PC-9 (cell line): ENCODE measurements at regions not wholly inside any gene's neighbourhood (a gene's known extent, or its start where the extent isn't known, plus 50 kb on each side); places are given as distances from the start of the nearest gene placed in this dataset.

Experiments used
- BruUV-seq: library from RNA; stranded (reverse); fragments of 400-500 nt; replicated peaks from 2 replicates; lab custom pipeline; 2021; lab: Mats Ljungman, UMichigan
- CTCF ChIA-PET: fragments of 300-600 bp; sonication (Branson Sonifier 250); formaldehyde crosslinking; loops from one replicate; lab custom pipeline; 2022; ENCODE audit warnings: antibody characterized with exemption; lab: Charles Lee
- POLR2A ChIA-PET: fragments of 300-600 bp; sonication (Branson Sonifier 250); formaldehyde crosslinking; loops from one replicate; lab custom pipeline; 2022; ENCODE audit warnings: antibody characterized with exemption; ENCODE audit not compliant: unreplicated experiment; lab: Charles Lee
- DNase-seq, 2 experiments: peaks; one replicate each; pipeline versions ENCODE4 v3.0.0 to v3.0.0-alpha.2; 2015 to 2022; ENCODE audit warnings: mixed read lengths in 1 of 2
- H2AFZ ChIP-seq: fragments of 200-600 bp; sonication (generic); 2 replicates; pipeline ENCODE4 v1.8.1; 2017; ENCODE audit warnings: antibody characterized with exemption
- H3F3A ChIP-seq: fragments of 200-600 bp; sonication (generic); 2 replicates; pipeline ENCODE4 v1.8.1; 2017; ENCODE audit warnings: antibody characterized with exemption, mild to moderate bottlenecking, low read depth; ENCODE audit not compliant: insufficient read depth
- H3K27ac ChIP-seq: fragments of 200-600 bp; sonication (generic); 2 replicates; pipeline ENCODE4 v1.6.1; 2016; ENCODE audit warnings: mixed run types
- H3K27me3 ChIP-seq: fragments of 200-600 bp; sonication (generic); 2 replicates; pipeline ENCODE4 v1.6.1; 2016; ENCODE audit warnings: low read depth, mixed run types; ENCODE audit not compliant: insufficient read depth
- H3K36me3 ChIP-seq: fragments of 200-600 bp; sonication (generic); 2 replicates; pipeline ENCODE4 v1.6.1; 2016; ENCODE audit warnings: low read depth, mixed run types
- H3K4me1 ChIP-seq: fragments of 200-600 bp; sonication (generic); replicated peaks from 2 replicates; pipeline ENCODE4 v1.6.1; 2016; ENCODE audit warnings: mixed run types; ENCODE audit not compliant: insufficient read depth
- H3K4me2 ChIP-seq: fragments of 200-600 bp; sonication (generic); 2 replicates; pipeline ENCODE4 v1.6.1; 2017; ENCODE audit warnings: mixed run types
- H3K4me3 ChIP-seq: fragments of 200-600 bp; sonication (generic); 2 replicates; pipeline ENCODE4 v1.6.1; 2016; ENCODE audit warnings: mixed run types
- H3K79me2 ChIP-seq: fragments of 200-600 bp; sonication (generic); 2 replicates; pipeline ENCODE4 v1.6.1; 2017; ENCODE audit warnings: low read depth, mixed run types
- H3K9me2 ChIP-seq: fragments of 200-600 bp; sonication (generic); 2 replicates; pipeline ENCODE4 v1.8.1; 2017; ENCODE audit warnings: mild to moderate bottlenecking; ENCODE audit not compliant: insufficient read depth
- H3K9me3 ChIP-seq: fragments of 200-600 bp; sonication (generic); 2 replicates; pipeline ENCODE4 v1.8.1; 2016; ENCODE audit warnings: low read depth; ENCODE audit not compliant: insufficient read depth
- H4K20me1 ChIP-seq: fragments of 200-600 bp; sonication (generic); 2 replicates; pipeline ENCODE4 v1.8.1; 2017; ENCODE audit not compliant: insufficient read depth
- EZH2 ChIP-seq: fragments of 200-600 bp; sonication (generic); IDR thresholded peaks from 2 replicates; pipeline ENCODE4 v1.8.0; 2017; ENCODE audit warnings: antibody characterized with exemption, low read depth
- intact Hi-C: fragments of 100-400 bp; cut with micrococcal nuclease; formaldehyde crosslinking; loops from one replicate; pipeline ENCODE4 v1.10.0; 2022; ENCODE audit not compliant: unreplicated experiment
- TF ChIP-seq, protein P1 (sequence below): fragments of 200-600 bp; sonication (generic); conservative IDR thresholded peaks from 2 replicates; pipeline ENCODE4 v1.6.1; 2017; ENCODE audit warnings: mixed run types, antibody characterized with exemption, mild to moderate bottlenecking, moderate library complexity

DNA sequence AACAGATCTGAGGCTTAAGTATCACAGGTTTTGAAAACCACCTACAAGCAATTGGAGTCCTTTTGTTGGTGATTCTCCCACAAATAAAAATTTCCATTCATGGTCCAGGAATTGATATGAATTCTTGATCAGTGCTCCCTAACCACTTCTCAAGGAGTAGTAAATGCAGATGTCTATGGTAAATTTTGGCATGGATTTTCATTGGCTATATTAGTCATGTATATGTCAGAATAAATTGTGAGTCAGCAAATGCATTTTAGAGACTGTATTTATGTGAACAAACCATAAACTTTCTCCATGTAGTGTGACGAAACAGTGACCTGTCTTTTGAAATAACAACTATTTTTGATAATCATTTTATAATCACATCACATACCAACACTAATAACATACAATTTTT is 611.1 kb downstream of the HTR1A start:
- BruUV-seq = no TSS peak
- TF ChIP-seq, protein P1, sequence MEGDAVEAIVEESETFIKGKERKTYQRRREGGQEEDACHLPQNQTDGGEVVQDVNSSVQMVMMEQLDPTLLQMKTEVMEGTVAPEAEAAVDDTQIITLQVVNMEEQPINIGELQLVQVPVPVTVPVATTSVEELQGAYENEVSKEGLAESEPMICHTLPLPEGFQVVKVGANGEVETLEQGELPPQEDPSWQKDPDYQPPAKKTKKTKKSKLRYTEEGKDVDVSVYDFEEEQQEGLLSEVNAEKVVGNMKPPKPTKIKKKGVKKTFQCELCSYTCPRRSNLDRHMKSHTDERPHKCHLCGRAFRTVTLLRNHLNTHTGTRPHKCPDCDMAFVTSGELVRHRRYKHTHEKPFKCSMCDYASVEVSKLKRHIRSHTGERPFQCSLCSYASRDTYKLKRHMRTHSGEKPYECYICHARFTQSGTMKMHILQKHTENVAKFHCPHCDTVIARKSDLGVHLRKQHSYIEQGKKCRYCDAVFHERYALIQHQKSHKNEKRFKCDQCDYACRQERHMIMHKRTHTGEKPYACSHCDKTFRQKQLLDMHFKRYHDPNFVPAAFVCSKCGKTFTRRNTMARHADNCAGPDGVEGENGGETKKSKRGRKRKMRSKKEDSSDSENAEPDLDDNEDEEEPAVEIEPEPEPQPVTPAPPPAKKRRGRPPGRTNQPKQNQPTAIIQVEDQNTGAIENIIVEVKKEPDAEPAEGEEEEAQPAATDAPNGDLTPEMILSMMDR = no peak
- TF ChIP-seq EZH2 = no peak
- intact Hi-C loops = no loop called here
- Histone ChIP-seq H3K27ac (no peak overlapping the region), H3K4me2 (no peak overlapping the region), H3K4me1 (no peaks in the 10 kb centered on the region), H3F3A (no peaks in the 10 kb centered on the region), H3K27me3 (no peaks in the 10 kb centered on the region), H3K9me2 (no peaks in the 10 kb centered on the region), H3K79me2 (no peaks in the 10 kb centered on the region), H3K36me3 (no peaks in the 10 kb centered on the region), H3K4me3 (no peak overlapping the region), H3K9me3 (no peaks in the 10 kb centered on the region; the same call in 1 of the 2 replicates), H4K20me1 (no peaks in the 10 kb centered on the region; the same call in none of the 2 replicates), H2AFZ (no peak overlapping the region)
- POLR2A ChIA-PET = no interaction called here
- no peak for DNase-seq
- CTCF ChIA-PET = no interaction called here

DNA sequence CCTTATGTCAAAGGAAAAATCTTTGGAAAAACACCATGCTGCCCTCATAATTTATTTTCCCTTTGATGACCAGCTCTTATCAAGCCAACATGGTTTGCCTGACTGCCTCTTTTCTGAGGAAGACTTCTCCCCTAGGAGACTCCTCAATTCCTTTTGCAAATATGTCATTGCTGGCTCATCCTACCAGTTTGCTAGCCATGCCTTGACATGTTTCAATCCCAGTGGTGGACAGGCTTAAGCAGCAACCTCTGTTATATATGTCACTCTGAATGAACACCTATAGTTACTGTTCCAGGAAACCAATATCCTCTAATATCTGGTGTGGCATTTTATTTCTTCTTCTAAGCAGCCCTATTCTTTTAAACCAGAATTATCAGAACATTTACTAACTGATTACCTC is 615.8 kb downstream of the HTR1A start:
- Histone ChIP-seq H3F3A (no peaks in the 10 kb centered on the region), H3K9me3 (no peaks in the 10 kb centered on the region; the same call in 1 of the 2 replicates), H3K36me3 (no peaks in the 10 kb centered on the region), H3K4me2 (no peak overlapping the region), H3K4me1 (no peaks in the 10 kb centered on the region), H3K27me3 (no peaks in the 10 kb centered on the region), H2AFZ (no peak overlapping the region), H3K27ac (no peak overlapping the region), H3K4me3 (no peak overlapping the region), H4K20me1 (no peaks in the 10 kb centered on the region; the same call in none of the 2 replicates), H3K79me2 (no peaks in the 10 kb centered on the region), H3K9me2 (no peaks in the 10 kb centered on the region)
- ChIA-PET CTCF (no interaction called here), POLR2A (no interaction called here)
- no TSS peak for BruUV-seq
- no peak for DNase-seq
- intact Hi-C loops = no loop called here
- TF ChIP-seq EZH2 = no peak
- TF ChIP-seq, protein P1 = no peak

GRCh38 chr5:63341442-63341841 is 620.8 kb downstream of the HTR1A start:
- ChIA-PET POLR2A (no interaction called here), CTCF (no interaction called here)
- no TSS peak for BruUV-seq

More at GRCh38 chr5:63341442-63341841, 620.8 kb downstream of the HTR1A start:
- H3K36me3 ChIP-seq = no peaks in the 10 kb centered on the region
- H3K4me3 ChIP-seq = no peak overlapping the region
- no peak for DNase-seq
- no peak for TF ChIP-seq EZH2
- TF ChIP-seq, protein P1 = no peak
- H3K27me3 ChIP-seq = no peaks in the 10 kb centered on the region
- no peaks in the 10 kb centered on the region for H3K9me2 ChIP-seq
- no peaks in the 10 kb centered on the region for H3K4me1 ChIP-seq
- no peaks in the 10 kb centered on the region for H4K20me1 ChIP-seq
- H3K27ac ChIP-seq = no peak overlapping the region
- H3K4me2 ChIP-seq = no peak overlapping the region
- no peaks in the 10 kb centered on the region for H3F3A ChIP-seq
- intact Hi-C loops = no loop called here
- H2AFZ ChIP-seq = no peak overlapping the region
- H3K9me3 ChIP-seq = no peaks in the 10 kb centered on the region; the same call in 1 of the 2 replicates
- H3K79me2 ChIP-seq = no peaks in the 10 kb centered on the region
